Calu3 (cell line): ENCODE measurements at regions not wholly inside any gene's neighbourhood (a gene's known extent, or its start where the extent isn't known, plus 50 kb on each side); places are given as distances from the start of the nearest gene placed in this dataset.

Source experiments
- BruUV-seq: library from RNA; stranded (reverse); fragments of 400-500 nt; replicated peaks from 2 replicates; lab custom pipeline; 2021; lab: Mats Ljungman, UMichigan
- CTCF ChIA-PET: fragments of 300-600 bp; sonication (Branson Sonifier 250); formaldehyde crosslinking; loops from one replicate; lab custom pipeline; 2022; ENCODE audit warnings: antibody characterized with exemption; lab: Charles Lee
- DNase-seq: peaks from one replicate; pipeline ENCODE4 v3.0.0; 2022
- H3K27ac Mint-ChIP-seq: one replicate; pipeline ENCODE4 v1.8.0; 2022; ENCODE audit warnings: mixed read lengths; ENCODE audit not compliant: unreplicated experiment
- H3K27me3 Mint-ChIP-seq: one replicate; pipeline ENCODE4 v1.8.0; 2022; ENCODE audit warnings: mixed read lengths; ENCODE audit not compliant: unreplicated experiment
- H3K36me3 Mint-ChIP-seq: one replicate; pipeline ENCODE4 v1.8.0; 2022; ENCODE audit warnings: mild to moderate bottlenecking, moderate library complexity, mixed read lengths; ENCODE audit not compliant: insufficient read depth, unreplicated experiment
- H3K4me1 Mint-ChIP-seq: one replicate; pipeline ENCODE4 v1.8.0; 2022; ENCODE audit warnings: mild to moderate bottlenecking, low read depth, mixed read lengths; ENCODE audit not compliant: unreplicated experiment
- H3K4me3 Mint-ChIP-seq: one replicate; pipeline ENCODE4 v1.8.0; 2022; ENCODE audit warnings: mild to moderate bottlenecking, low read depth, moderate library complexity, mixed read lengths; ENCODE audit not compliant: unreplicated experiment
- H3K9me3 Mint-ChIP-seq: one replicate; pipeline ENCODE4 v1.8.0; 2022; ENCODE audit warnings: low read depth, mixed read lengths; ENCODE audit not compliant: unreplicated experiment
- CTCF ChIP-seq: fragments of 200-600 bp; IDR thresholded peaks from one replicate; pipeline ENCODE4 v1.8.0; 2022; ENCODE audit warnings: antibody characterized with exemption; ENCODE audit not compliant: unreplicated experiment
- intact Hi-C: fragments of 100-400 bp; cut with micrococcal nuclease; formaldehyde crosslinking; loops from one replicate; pipeline ENCODE4 v1.10.0; 2022; ENCODE audit not compliant: unreplicated experiment

DNA sequence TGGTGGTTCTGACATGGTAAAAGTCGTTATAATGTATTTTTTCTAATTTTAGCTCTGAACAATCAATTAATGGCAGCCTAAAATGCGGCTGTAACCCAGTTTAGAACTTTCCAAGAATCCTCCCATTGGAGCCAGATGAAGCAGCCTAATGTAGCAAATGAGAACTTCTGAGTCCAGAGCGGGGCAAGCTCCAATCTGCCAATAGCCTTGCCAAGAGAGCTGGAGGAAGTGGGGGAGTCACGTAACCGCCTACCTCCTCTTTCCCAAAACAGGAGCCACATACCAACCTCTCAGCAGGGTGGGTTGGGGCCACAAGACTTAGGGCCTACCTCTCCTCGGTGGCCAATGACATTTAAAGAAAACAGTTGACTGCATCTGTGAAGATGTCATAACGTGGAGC is 230.6 kb downstream of the SOD2 start:
- intact Hi-C loops: loop anchor here (5.0 to 10.0 kb wide), 3 partner anchors 190 to 290 kb away; no protein-coding TSS in a partner anchor

GRCh38 chr6:159461998-159462397 is 231.0 kb downstream of the SOD2 start:
- no peak overlapping the region for H3K4me3 Mint-ChIP-seq
- H3K4me1 Mint-ChIP-seq: no peaks in the 10 kb centered on the region
- peaks cover 19% of the 10 kb centered on the region for H3K27me3 Mint-ChIP-seq
- intact Hi-C loops: loop anchor here (5.0 to 10.0 kb wide), 3 partner anchors 190 to 290 kb away; no protein-coding TSS in a partner anchor
- CTCF ChIA-PET: interaction anchor here (1.1 kb wide), 1 partner anchor 288 kb away, joined by 3 read pairs; no protein-coding TSS in a partner anchor
- H3K9me3 Mint-ChIP-seq: no peaks in the 10 kb centered on the region
- no TSS peak for BruUV-seq
- no peak for DNase-seq
- no peak for TF ChIP-seq CTCF
- H3K27ac Mint-ChIP-seq: no peak overlapping the region
- H3K36me3 Mint-ChIP-seq: no peaks in the 10 kb centered on the region

More for the DNA sequence above, 230.6 kb downstream of the SOD2 start:
- no peak for TF ChIP-seq CTCF
- Mint-ChIP-seq H3K27me3 (peaks cover 19% of the 10 kb centered on the region), H3K4me1 (no peaks in the 10 kb centered on the region), H3K9me3 (no peaks in the 10 kb centered on the region), H3K4me3 (no peak overlapping the region), H3K36me3 (no peaks in the 10 kb centered on the region), H3K27ac (no peak overlapping the region)
- CTCF ChIA-PET: interaction anchor here (1.6 kb wide), 1 partner anchor 288 kb away, joined by 7 read pairs; no protein-coding TSS in a partner anchor
- no TSS peak for BruUV-seq
- DNase-seq: no peak

DNA sequence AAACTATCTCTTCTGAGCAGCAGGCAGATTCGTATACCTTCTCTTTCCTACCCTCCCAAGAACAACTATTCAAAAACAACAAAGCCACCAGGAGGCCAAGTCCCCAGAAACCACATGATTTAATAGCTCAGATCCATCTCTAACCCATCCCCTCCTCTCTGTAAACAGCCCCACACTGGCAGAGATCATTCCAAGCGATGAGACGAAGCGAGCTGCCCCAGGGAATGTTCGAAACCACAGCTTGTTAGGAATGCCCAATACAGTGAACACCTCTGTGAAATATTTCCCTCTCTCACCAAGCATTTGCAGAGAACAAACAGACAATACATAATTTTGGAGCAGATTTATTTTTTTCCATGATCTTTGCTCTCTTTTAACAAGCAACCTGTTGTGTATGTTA is 231.8 kb downstream of the SOD2 start:
- Mint-ChIP-seq H3K27ac (no peak overlapping the region), H3K27me3 (peaks cover 19% of the 10 kb centered on the region), H3K4me1 (no peaks in the 10 kb centered on the region), H3K36me3 (no peaks in the 10 kb centered on the region), H3K4me3 (no peak overlapping the region), H3K9me3 (no peaks in the 10 kb centered on the region)
- intact Hi-C loops: loop anchor here (5.0 to 10.0 kb wide), 3 partner anchors 191 to 289 kb away; no protein-coding TSS in a partner anchor
- CTCF ChIA-PET: interaction anchor here (0.8 to 1.1 kb wide), 2 partner anchors 209 to 287 kb away, joined by 3 read pairs; no protein-coding TSS in a partner anchor
- TF ChIP-seq CTCF: no peak
- DNase-seq: no peak
- BruUV-seq: no TSS peak

GRCh38 chr6:159460476-159460875 is 232.6 kb downstream of the SOD2 start:
- Mint-ChIP-seq H3K36me3 (peaks cover 2% of the 10 kb centered on the region), H3K4me3 (no peak overlapping the region), H3K27me3 (peaks cover 19% of the 10 kb centered on the region), H3K4me1 (no peaks in the 10 kb centered on the region), H3K27ac (no peak overlapping the region), H3K9me3 (no peaks in the 10 kb centered on the region)
- DNase-seq: no peak
- BruUV-seq: no TSS peak
- no peak for TF ChIP-seq CTCF
- CTCF ChIA-PET: no interaction called here
- intact Hi-C loops: loop anchor here (5.0 to 10.0 kb wide), 3 partner anchors 192 to 288 kb away; no protein-coding TSS in a partner anchor
